SU-DHL-6 (cell line): ENCODE measurements at regions not wholly inside any gene's neighbourhood (a gene's known extent, or its start where the extent isn't known, plus 50 kb on each side); places are given as distances from the start of the nearest gene placed in this dataset.

Source experiments
- H2AFZ ChIP-seq: fragments of 200-600 bp; sonication (generic); 2 replicates; pipeline ENCODE4 v1.6.1; 2014; ENCODE audit warnings: low read depth, mild to moderate bottlenecking, moderate library complexity, mixed read lengths, antibody characterized with exemption, low read length; ENCODE audit not compliant: severe bottlenecking
- H3F3A ChIP-seq: fragments of 200-600 bp; shearing (Covaris generic); 2 replicates; pipeline ENCODE4 v1.6.0; 2016; ENCODE audit warnings: antibody characterized with exemption, mild to moderate bottlenecking; ENCODE audit not compliant: insufficient read depth
- H3K27ac ChIP-seq: fragments of 200-600 bp; sonication (generic); 2 replicates; pipeline ENCODE4 v1.5.1; 2016; ENCODE audit warnings: low read depth, mild to moderate bottlenecking, low read length, moderate library complexity, mixed read lengths
- H3K27me3 ChIP-seq: fragments of 200-600 bp; sonication (generic), shearing (Covaris generic); 2 replicates; pipeline ENCODE4 v1.6.0; 2014; ENCODE audit warnings: mild to moderate bottlenecking, low read length
- H3K36me3 ChIP-seq: fragments of 200-600 bp; sonication (generic); 2 replicates; pipeline ENCODE4 v1.6.1; 2014; ENCODE audit warnings: mild to moderate bottlenecking, low read length, mixed read lengths
- H3K4me2 ChIP-seq: fragments of 300-600, 200-600 bp; shearing (Covaris generic), sonication (generic); 2 replicates; pipeline ENCODE4 v1.6.0; 2014; ENCODE audit warnings: low read length, low read depth, mild to moderate bottlenecking; ENCODE audit not compliant: poor library complexity, severe bottlenecking
- H3K4me3 ChIP-seq: fragments of 200-600 bp; sonication (generic); 2 replicates; pipeline ENCODE4 v1.5.1; 2014; ENCODE audit warnings: antibody characterized with exemption, low read length, mild to moderate bottlenecking, mixed read lengths; ENCODE audit not compliant: insufficient read depth, poor library complexity, severe bottlenecking
- H3K79me2 ChIP-seq: fragments of 200-600 bp; sonication (generic); 2 replicates; pipeline ENCODE4 v1.6.1; 2014; ENCODE audit warnings: mild to moderate bottlenecking, low read length, moderate library complexity; ENCODE audit not compliant: insufficient read depth
- H3K9ac ChIP-seq: fragments of 200-600 bp; sonication (generic); 2 replicates; pipeline ENCODE4 v1.7.0; 2014; ENCODE audit warnings: mild to moderate bottlenecking, low read length
- H3K9me2 ChIP-seq: fragments of 200-600 bp; sonication (generic); replicated peaks from 2 replicates; pipeline ENCODE4 v1.6.1; 2014; ENCODE audit warnings: low read length; ENCODE audit not compliant: insufficient read depth
- H3K9me3 ChIP-seq: fragments of 200-600 bp; sonication (generic); 2 replicates; pipeline ENCODE4 v1.6.1; 2014; ENCODE audit warnings: low read length, mixed read lengths; ENCODE audit not compliant: insufficient read depth
- H4K20me1 ChIP-seq: fragments of 200-600 bp; sonication (generic); 2 replicates; pipeline ENCODE4 v1.6.1; 2014; ENCODE audit warnings: low read depth, mild to moderate bottlenecking, antibody characterized with exemption, low read length, moderate library complexity, mixed read lengths
- EZH2phosphoT487 ChIP-seq: fragments of 200-600 bp; sonication (generic), shearing (Covaris generic); conservative IDR thresholded peaks from 2 replicates; pipeline ENCODE4 v1.6.1; 2018; ENCODE audit warnings: mild to moderate bottlenecking, antibody characterized with exemption, low read length, moderate library complexity, mixed read lengths
- TF ChIP-seq, protein P1 (sequence below): fragments of 200-600 bp; sonication (generic); IDR thresholded peaks from one replicate; pipeline ENCODE4 v1.5.1; 2017; ENCODE audit warnings: antibody characterized with exemption, mild to moderate bottlenecking, low read length, moderate library complexity; ENCODE audit not compliant: insufficient read depth, poor library complexity, severe bottlenecking

DNA sequence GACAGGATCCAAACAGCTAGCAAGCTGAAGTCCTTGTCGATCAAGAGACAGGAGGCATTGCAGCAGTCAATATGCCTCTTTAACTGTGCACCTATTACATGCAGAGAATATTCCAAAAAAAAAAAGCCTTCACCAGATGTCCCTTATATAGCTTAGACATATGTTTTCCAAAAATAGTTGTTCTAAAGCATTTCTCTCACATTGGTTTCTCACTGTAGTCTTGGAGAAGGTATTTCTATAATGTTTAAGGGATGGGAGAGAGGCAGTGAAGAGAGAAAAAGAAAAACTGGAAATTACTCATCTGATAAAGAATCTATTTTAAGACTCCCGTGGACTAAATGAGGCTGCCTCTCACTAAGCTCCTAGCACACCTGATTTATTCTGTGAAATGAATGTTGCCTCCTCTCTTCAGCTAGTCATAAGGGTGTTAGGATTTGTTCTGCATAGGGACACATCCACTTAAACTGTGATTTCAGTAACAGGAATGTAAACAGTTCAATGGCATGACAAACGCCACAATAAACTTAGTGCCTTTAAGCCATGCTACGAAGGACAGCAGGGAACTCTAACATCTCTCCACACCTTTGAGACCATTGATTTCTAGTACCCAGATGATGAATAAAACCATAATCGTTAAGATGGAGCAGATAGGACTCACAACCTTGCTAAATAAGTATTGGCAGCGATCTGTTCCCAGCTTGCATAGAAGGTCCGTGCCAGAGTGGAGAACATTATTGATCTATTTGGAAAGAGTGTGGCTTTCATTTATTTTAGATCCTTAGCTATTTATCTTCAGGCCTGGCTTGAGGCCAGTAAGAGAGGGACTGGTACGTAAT is 98.6 kb upstream of the NCK2 start:
- Histone ChIP-seq H4K20me1 (no peaks in the 10 kb centered on the region), H3F3A (no peaks in the 10 kb centered on the region), H3K36me3 (no peaks in the 10 kb centered on the region), H2AFZ (no peak overlapping the region), H3K4me3 (no peak overlapping the region), H3K27ac (no peak overlapping the region), H3K9ac (no peak overlapping the region), H3K9me3 (no peaks in the 10 kb centered on the region), H3K27me3 (no peaks in the 10 kb centered on the region), H3K79me2 (no peaks in the 10 kb centered on the region), H3K4me2 (no peak overlapping the region), H3K9me2 (no peaks in the 10 kb centered on the region)
- TF ChIP-seq EZH2phosphoT487, result no peak
- TF ChIP-seq, protein P1, sequence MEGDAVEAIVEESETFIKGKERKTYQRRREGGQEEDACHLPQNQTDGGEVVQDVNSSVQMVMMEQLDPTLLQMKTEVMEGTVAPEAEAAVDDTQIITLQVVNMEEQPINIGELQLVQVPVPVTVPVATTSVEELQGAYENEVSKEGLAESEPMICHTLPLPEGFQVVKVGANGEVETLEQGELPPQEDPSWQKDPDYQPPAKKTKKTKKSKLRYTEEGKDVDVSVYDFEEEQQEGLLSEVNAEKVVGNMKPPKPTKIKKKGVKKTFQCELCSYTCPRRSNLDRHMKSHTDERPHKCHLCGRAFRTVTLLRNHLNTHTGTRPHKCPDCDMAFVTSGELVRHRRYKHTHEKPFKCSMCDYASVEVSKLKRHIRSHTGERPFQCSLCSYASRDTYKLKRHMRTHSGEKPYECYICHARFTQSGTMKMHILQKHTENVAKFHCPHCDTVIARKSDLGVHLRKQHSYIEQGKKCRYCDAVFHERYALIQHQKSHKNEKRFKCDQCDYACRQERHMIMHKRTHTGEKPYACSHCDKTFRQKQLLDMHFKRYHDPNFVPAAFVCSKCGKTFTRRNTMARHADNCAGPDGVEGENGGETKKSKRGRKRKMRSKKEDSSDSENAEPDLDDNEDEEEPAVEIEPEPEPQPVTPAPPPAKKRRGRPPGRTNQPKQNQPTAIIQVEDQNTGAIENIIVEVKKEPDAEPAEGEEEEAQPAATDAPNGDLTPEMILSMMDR, result no peak

DNA sequence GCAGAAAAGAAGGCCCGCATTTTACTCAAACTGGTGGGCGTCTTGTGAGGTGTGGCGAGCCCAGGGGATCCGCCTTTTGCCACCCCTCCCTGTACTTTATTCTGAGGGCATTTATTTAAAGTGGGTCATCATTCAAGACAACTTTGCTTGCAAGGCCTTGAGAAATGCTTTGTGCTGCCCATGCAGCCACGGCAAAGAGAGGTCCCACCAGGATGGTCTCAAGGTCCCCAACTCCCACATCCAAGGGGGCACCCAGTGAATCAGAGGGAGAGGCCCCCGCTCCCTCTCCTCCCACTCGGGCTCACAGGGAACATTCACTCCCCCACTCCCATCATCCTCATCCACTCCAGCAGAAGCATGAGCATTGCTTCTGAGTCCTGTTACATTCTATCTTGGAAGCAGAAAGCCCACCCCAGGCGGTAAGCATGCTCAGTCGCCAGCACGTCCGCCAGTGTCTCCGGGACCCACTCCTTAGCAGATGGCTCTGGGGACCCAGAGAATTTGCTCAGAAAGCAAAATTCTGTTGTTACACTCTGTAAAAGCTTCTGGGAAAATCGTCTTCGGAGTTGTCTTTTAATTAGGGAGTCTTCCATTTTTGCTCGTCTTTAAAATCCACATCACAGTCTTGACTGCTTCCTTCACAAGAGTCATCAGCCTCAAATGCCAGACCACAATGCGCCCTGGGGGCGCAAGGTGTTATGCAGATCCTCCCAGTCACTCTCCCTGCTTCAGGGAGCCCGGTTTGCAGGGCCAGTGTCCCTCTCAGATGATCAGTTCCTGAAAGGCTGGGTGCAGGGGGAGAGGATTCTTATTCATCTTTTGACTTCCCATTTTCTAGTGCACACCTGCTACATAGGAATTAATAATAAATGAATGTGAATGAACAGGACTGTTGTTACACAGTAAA is 99.4 kb upstream of the NCK2 start:
- Histone ChIP-seq H3K79me2 (no peaks in the 10 kb centered on the region), H3K9me3 (no peaks in the 10 kb centered on the region), H3K4me3 (no peak overlapping the region), H3F3A (no peaks in the 10 kb centered on the region), H3K9ac (no peak overlapping the region), H4K20me1 (no peaks in the 10 kb centered on the region), H2AFZ (no peak overlapping the region), H3K4me2 (no peak overlapping the region), H3K9me2 (no peaks in the 10 kb centered on the region), H3K27ac (no peak overlapping the region), H3K36me3 (no peaks in the 10 kb centered on the region), H3K27me3 (no peaks in the 10 kb centered on the region)
- TF ChIP-seq, protein P1, result no peak

DNA sequence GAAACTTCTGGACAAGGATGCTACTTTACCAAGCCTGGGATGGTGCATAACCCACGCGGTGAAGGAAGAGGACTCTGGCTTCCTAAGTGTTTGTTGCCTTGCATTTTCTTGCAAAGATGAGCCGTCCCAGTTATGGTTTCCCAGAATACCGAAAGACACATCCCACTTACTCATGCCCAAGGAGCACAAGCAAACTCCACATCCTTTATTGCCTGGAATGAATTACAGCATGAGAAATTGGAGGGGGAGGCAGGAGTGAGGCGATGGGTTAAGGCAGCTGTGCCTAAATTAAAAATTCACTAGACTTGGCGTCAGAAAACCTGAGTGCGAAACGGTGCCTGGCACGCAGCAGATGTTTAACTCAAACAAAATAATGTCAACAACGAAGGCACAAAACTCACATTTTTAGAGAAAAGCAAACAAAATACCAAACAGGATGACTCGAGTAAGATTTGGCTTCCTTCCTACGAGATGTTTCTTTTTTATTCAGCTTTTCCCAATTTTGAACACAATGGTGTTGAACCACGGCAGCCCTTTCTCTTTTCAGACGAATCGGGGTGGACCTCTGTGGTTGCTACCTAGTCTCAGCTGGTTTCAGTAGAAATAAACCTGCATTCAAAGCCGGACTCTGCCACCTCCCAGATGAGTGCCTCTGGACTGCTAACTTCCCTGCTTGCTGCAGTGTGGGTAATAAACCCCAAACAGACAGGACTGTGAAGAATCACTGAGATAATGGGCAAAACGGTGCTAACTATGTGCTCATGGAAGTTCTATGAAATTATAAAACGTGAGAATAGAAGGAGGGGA is 100.3 kb upstream of the NCK2 start:
- H3K27me3 ChIP-seq, result no peaks in the 10 kb centered on the region
- H3K9ac ChIP-seq, result no peak overlapping the region
- no peaks in the 10 kb centered on the region for H3F3A ChIP-seq
- H3K27ac ChIP-seq, result no peak overlapping the region
- no peak overlapping the region for H3K4me3 ChIP-seq
- H3K4me2 ChIP-seq, result no peak overlapping the region
- no peaks in the 10 kb centered on the region for H3K9me2 ChIP-seq
- no peaks in the 10 kb centered on the region for H3K79me2 ChIP-seq
- no peaks in the 10 kb centered on the region for H3K9me3 ChIP-seq
- H4K20me1 ChIP-seq, result no peaks in the 10 kb centered on the region
- H3K36me3 ChIP-seq, result no peaks in the 10 kb centered on the region
- no peak overlapping the region for H2AFZ ChIP-seq
- TF ChIP-seq EZH2phosphoT487, result no peak
